HCT116 (cell line): ENCODE measurements at regions not wholly inside any gene's neighbourhood (a gene's known extent, or its start where the extent isn't known, plus 50 kb on each side); places are given as distances from the start of the nearest gene placed in this dataset.

ENCODE experiments used
- ATAC-seq: fragments of 200-7000 bp; cut with Tn5 transposase; 2 replicates; pipeline ENCODE4 v1.9.1; 2020; ENCODE audit warnings: mild to moderate bottlenecking, moderate library complexity
- BruUV-seq: library from RNA; stranded (reverse); fragments of 400-500 nt; replicated peaks from 2 replicates; lab custom pipeline; 2021; lab: Mats Ljungman, UMichigan
- CTCF ChIA-PET: fragments of 300-600 bp; sonication (Branson Sonifier 250); formaldehyde crosslinking; loops from one replicate; lab custom pipeline; 2021; ENCODE audit warnings: antibody characterized with exemption; lab: Charles Lee
- POLR2A ChIA-PET: fragments of 300-600, 350-600 bp; sonication (Branson Sonifier 250); formaldehyde crosslinking; loops from one replicate; lab custom pipeline; 2021; ENCODE audit warnings: antibody characterized with exemption; lab: Charles Lee
- RAD21 ChIA-PET, 2 experiments: fragments of 300-600 bp; sonication (Branson Sonifier 250); formaldehyde crosslinking; loops; one replicate each; lab custom pipeline; 2023; ENCODE audit warnings: low total read pairs in 2 of 2; ENCODE audit not compliant: uncharacterized antibody in 2 of 2, unreplicated experiment in 2 of 2, low non-redundant PET in 1 of 2; lab: Charles Lee
- DNase-seq: peaks from one replicate; pipeline ENCODE4 v3.0.0-alpha.2; 2010; ENCODE audit warnings: low read depth, low spot score
- H2AFZ ChIP-seq: fragments of 200-600 bp; shearing (Covaris generic), sonication (generic); 2 replicates; pipeline ENCODE4 v1.6.1; 2017; ENCODE audit warnings: low read depth, mixed run types, mixed read lengths, antibody characterized with exemption, low read length; ENCODE audit not compliant: poor library complexity, severe bottlenecking
- H3K27ac ChIP-seq: 2 replicates; pipeline ENCODE4 v1.5.1; 2012; ENCODE audit warnings: low read depth, low read length
- H3K27me3 ChIP-seq: fragments of 200-600 bp; sonication (generic); 2 replicates; pipeline ENCODE4 v1.6.1; 2016; ENCODE audit warnings: mixed run types, low read length, mixed read lengths; ENCODE audit not compliant: insufficient read depth
- H3K36me3 ChIP-seq, 2 experiments: fragments of 200-500 bp in 1 of 2; fragments of 200-600 bp in 1 of 2; sonication (Bioruptor generic) in 1 of 2; sonication (generic) in 1 of 2; 2 replicates each; pipeline versions ENCODE4 v1.5.1 to v1.6.1; 2014 to 2016; ENCODE audit warnings: low read length in 2 of 2, inconsistent platforms in 1 of 2, mixed read lengths in 1 of 2, mixed run types in 1 of 2; ENCODE audit not compliant: insufficient read depth in 2 of 2, control insufficient read depth in 1 of 2
- H3K4me1 ChIP-seq, 2 experiments: fragments of 200-600 bp in 1 of 2; sonication (generic) in 1 of 2; 2 replicates each; pipeline versions ENCODE4 v1.5.1 to v1.6.1; 2012 to 2017; ENCODE audit warnings: low read length in 2 of 2, inconsistent platforms in 1 of 2, mild to moderate bottlenecking in 1 of 2, mixed read lengths in 1 of 2, mixed run types in 1 of 2, moderate library complexity in 1 of 2; ENCODE audit not compliant: insufficient read depth in 2 of 2, control insufficient read depth in 1 of 2
- H3K4me2 ChIP-seq: fragments of 200-600 bp; sonication (generic); 2 replicates; pipeline ENCODE4 v1.6.1; 2017; ENCODE audit warnings: mixed run types, low read length, mixed read lengths
- H3K4me3 ChIP-seq, 2 experiments: fragments of 200-600 bp in 1 of 2; sonication (generic) in 1 of 2; replicated peaks in 1 of 2; 2 replicates each; pipeline ENCODE4 v1.5.1; 2011 to 2016; ENCODE audit warnings: low read length in 2 of 2, control low read depth in 1 of 2, low read depth in 1 of 2, mild to moderate bottlenecking in 1 of 2, mixed read lengths in 1 of 2, mixed run types in 1 of 2
- H3K79me2 ChIP-seq: fragments of 200-600 bp; sonication (generic); 2 replicates; pipeline ENCODE4 v1.6.1; 2017; ENCODE audit warnings: mild to moderate bottlenecking, mixed run types, low read length, moderate library complexity, mixed read lengths; ENCODE audit not compliant: insufficient read depth
- H3K9ac ChIP-seq: fragments of 200-600 bp; sonication (generic); 2 replicates; pipeline ENCODE4 v1.6.1; 2016; ENCODE audit warnings: low read length, mixed read lengths
- H3K9me2 ChIP-seq: fragments of 200-600 bp; sonication (generic), shearing (Covaris generic); 2 replicates; pipeline ENCODE4 v1.6.1; 2017; ENCODE audit warnings: mixed run types, mild to moderate bottlenecking, moderate library complexity; ENCODE audit not compliant: insufficient read depth
- H3K9me3 ChIP-seq, 2 experiments: fragments of 200-500 bp in 1 of 2; fragments of 200-600 bp in 1 of 2; sonication (Bioruptor generic) in 1 of 2; sonication (generic) in 1 of 2; 2 replicates each; pipeline ENCODE4 v1.6.1; 2014 to 2017; ENCODE audit warnings: low read length in 2 of 2, mixed read lengths in 2 of 2, inconsistent platforms in 1 of 2, low read depth in 1 of 2, mild to moderate bottlenecking in 1 of 2, mixed run types in 1 of 2, moderate library complexity in 1 of 2; ENCODE audit not compliant: control insufficient read depth in 1 of 2, insufficient read depth in 1 of 2
- H4K20me1 ChIP-seq: fragments of 200-600 bp; sonication (generic), shearing (Covaris generic); 2 replicates; pipeline ENCODE4 v1.6.1; 2017; ENCODE audit warnings: mixed run types, mild to moderate bottlenecking, moderate library complexity; ENCODE audit not compliant: insufficient read depth
- ATF3 ChIP-seq: IDR thresholded peaks from 2 replicates; pipeline ENCODE4 v1.6.1; 2012
- CEBPB ChIP-seq: IDR thresholded peaks from 2 replicates; pipeline ENCODE4 v1.6.1; 2012; ENCODE audit warnings: low read depth
- EGR1 ChIP-seq: IDR thresholded peaks from 2 replicates; pipeline ENCODE4 v1.6.1; 2012; ENCODE audit warnings: low read depth
- ELF1 ChIP-seq: IDR thresholded peaks from 2 replicates; pipeline ENCODE4 v1.6.1; 2012; ENCODE audit warnings: low read depth, borderline replicate concordance
- EZH2phosphoT487 ChIP-seq: fragments of 200-600 bp; IDR thresholded peaks from 2 replicates; pipeline ENCODE4 v1.6.1; 2018; ENCODE audit warnings: antibody characterized with exemption, borderline replicate concordance
- JUND ChIP-seq: IDR thresholded peaks from 2 replicates; pipeline ENCODE4 v1.6.1; 2012
- POLR2AphosphoS5 ChIP-seq: IDR thresholded peaks from 2 replicates; pipeline ENCODE4 v1.6.1; 2011; ENCODE audit warnings: mild to moderate bottlenecking, low read depth, low read length, moderate library complexity
- RAD21 ChIP-seq: IDR thresholded peaks from 2 replicates; pipeline ENCODE4 v1.6.1; 2012; ENCODE audit warnings: low read depth, mild to moderate bottlenecking
- SRF ChIP-seq: IDR thresholded peaks from 2 replicates; pipeline ENCODE4 v1.6.1; 2012; ENCODE audit warnings: low read depth
- TCF7L2 ChIP-seq: IDR thresholded peaks from 2 replicates; pipeline ENCODE4 v1.7.0; 2011; ENCODE audit warnings: borderline replicate concordance, inconsistent platforms; ENCODE audit not compliant: insufficient read depth, insufficient read length; ENCODE audit errors: extremely low read depth
- YY1 ChIP-seq: IDR thresholded peaks from 2 replicates; pipeline ENCODE4 v1.6.1; 2011; ENCODE audit warnings: low read length, low read depth, moderate library complexity, mild to moderate bottlenecking; ENCODE audit not compliant: insufficient replicate concordance; ENCODE audit errors: extremely low read depth
- intact Hi-C: fragments of 100-400 bp; cut with micrococcal nuclease; formaldehyde crosslinking; loops from 2 replicates; pipeline ENCODE4 v1.10.0; 2022

DNA sequence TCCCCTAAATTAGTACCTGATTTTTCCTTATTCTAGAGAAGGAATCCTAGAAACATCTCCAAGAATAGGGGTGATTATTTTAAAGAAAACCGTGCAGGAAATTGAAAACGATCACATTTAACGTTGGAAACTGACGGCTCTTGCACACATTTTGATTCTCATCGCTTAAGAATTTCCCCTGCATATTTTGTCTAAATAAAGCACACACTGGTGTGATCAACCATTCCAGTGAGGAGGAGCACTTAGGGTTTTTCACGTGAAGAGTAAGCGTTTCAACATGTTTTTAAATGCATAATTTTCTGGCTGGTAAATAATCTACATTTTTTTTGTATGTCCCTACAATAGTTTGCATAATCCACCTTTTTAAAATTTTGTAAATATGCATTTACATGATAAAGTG is 229.7 kb upstream of the PFKP start:
- H3K36me3 ChIP-seq = no peaks in the 10 kb centered on the region
- H3K9me2 ChIP-seq = no peaks in the 10 kb centered on the region
- ChIA-PET POLR2A (no interaction called here), RAD21 (no interaction called here), CTCF (interaction anchor here (0.8 to 1.1 kb wide), 2 partner anchors 14 to 208 kb away, joined by 3 read pairs; no protein-coding TSS in a partner anchor)
- H3K9me3 ChIP-seq = no peaks in the 10 kb centered on the region
- H4K20me1 ChIP-seq = no peaks in the 10 kb centered on the region
- no peak overlapping the region for H3K4me2 ChIP-seq
- no peak overlapping the region for H3K27ac ChIP-seq
- ATAC-seq (no peak), DNase-seq (no peak)
- peaks cover 32% of the 10 kb centered on the region; the same call in 1 of the 2 replicates for H3K27me3 ChIP-seq
- TF ChIP-seq SRF = no peak
- TF ChIP-seq RAD21 = no peak
- TF ChIP-seq ELF1 = no peak
- TF ChIP-seq TCF7L2 = no peak
- no peak for TF ChIP-seq ATF3
- TF ChIP-seq EZH2phosphoT487 = no peak
- TF ChIP-seq YY1 = no peak
- no peak for TF ChIP-seq POLR2AphosphoS5
- TF ChIP-seq JUND = no peak
- no peak for TF ChIP-seq EGR1
- no peak for TF ChIP-seq CEBPB
- no peaks in the 10 kb centered on the region for H3K79me2 ChIP-seq
- no TSS peak for BruUV-seq
- H2AFZ ChIP-seq = no peak overlapping the region
- H3K9ac ChIP-seq = no peak overlapping the region
- H3K4me3 ChIP-seq = no peak overlapping the region
- no peaks in the 10 kb centered on the region for H3K4me1 ChIP-seq
- intact Hi-C loops = loop anchor here (2.0 kb wide), 1 partner anchor 141 kb away; no protein-coding TSS in a partner anchor
